HG02973 (cell line): ENCODE measurements at regions not wholly inside any gene's neighbourhood (a gene's known extent, or its start where the extent isn't known, plus 50 kb on each side); places are given as distances from the start of the nearest gene placed in this dataset.
"Not testable (repeated sequence)": the region's sequence is repeated elsewhere in the genome, so short reads cannot be mapped to it uniquely, and the experiment has no call there.

ENCODE experiments used
- ATAC-seq: cut with Tn5 transposase; IDR thresholded peaks from one replicate; pipeline ENCODE4 v1.9.1; 2021; ENCODE audit warnings: moderate library complexity; ENCODE audit not compliant: unreplicated experiment

- no peak for ATAC-seq
Measured at GRCh38 chr1:245062741-245063305, 92.0 kb upstream of the KIF26B start.

GRCh38 chr1:245061808-245062207, 93.0 kb upstream of the KIF26B start:
- ATAC-seq = not testable (repeated sequence)

GRCh38 chr1:245060684-245061374, 94.0 kb upstream of the KIF26B start:
- no peak for ATAC-seq

GRCh38 chr1:245059806-245060424, 94.9 kb upstream of the KIF26B start:
- ATAC-seq = no peak

GRCh38 chr1:245058882-245059281, 95.9 kb upstream of the KIF26B start:
- ATAC-seq = no peak

- ATAC-seq = no peak
Measured at GRCh38 chr1:245058436-245058835, 96.3 kb upstream of the KIF26B start.

- no peak for ATAC-seq
Measured at GRCh38 chr1:245056913-245057312, 97.9 kb upstream of the KIF26B start.

- not testable (repeated sequence) for ATAC-seq
Measured at GRCh38 chr1:245056296-245056695, 98.5 kb upstream of the KIF26B start.

GRCh38 chr1:245055752-245056151, 99.0 kb upstream of the KIF26B start:
- ATAC-seq = no peak

GRCh38 chr1:245054507-245055270, 100.1 kb upstream of the KIF26B start:
- no peak for ATAC-seq

GRCh38 chr1:245054105-245054504, 100.7 kb upstream of the KIF26B start:
- ATAC-seq = no peak

GRCh38 chr1:245052258-245052657, 102.5 kb upstream of the KIF26B start:
- no peak for ATAC-seq

- no peak for ATAC-seq
Measured at GRCh38 chr1:245051349-245052221, 103.2 kb upstream of the KIF26B start.

GRCh38 chr1:245046769-245047168, 108.0 kb upstream of the KIF26B start:
- no peak for ATAC-seq

- no peak for ATAC-seq
Measured at GRCh38 chr1:245046315-245046714, 108.5 kb upstream of the KIF26B start.

GRCh38 chr1:245045087-245045881, 109.5 kb upstream of the KIF26B start:
- no peak for ATAC-seq

GRCh38 chr1:245043611-245043940, 111.2 kb upstream of the KIF26B start:
- ATAC-seq = no peak

- ATAC-seq = no peak
Measured at GRCh38 chr1:245041058-245041698, 113.6 kb upstream of the KIF26B start.

- ATAC-seq = no peak
Measured at GRCh38 chr1:245039196-245039595, 115.6 kb upstream of the KIF26B start.

- ATAC-seq = no peak
Measured at GRCh38 chr1:245036102-245036501, 118.7 kb upstream of the KIF26B start.
